H1 (cell line): ENCODE measurements at regions not wholly inside any gene's neighbourhood (a gene's known extent, or its start where the extent isn't known, plus 50 kb on each side); places are given as distances from the start of the nearest gene placed in this dataset.

ENCODE experiments used
- JUN ChIP-seq: IDR thresholded peaks from 2 replicates; pipeline ENCODE4 v1.6.1; 2011; ENCODE audit warnings: low read depth, mild to moderate bottlenecking, improper control_type of control experiment, low read length
- NANOG ChIP-seq: IDR thresholded peaks from 2 replicates; pipeline ENCODE4 v1.6.1; 2011; ENCODE audit warnings: low read length, low read depth, mild to moderate bottlenecking, inconsistent platforms; ENCODE audit not compliant: insufficient read depth, poor library complexity, severe bottlenecking
- TBP ChIP-seq: IDR thresholded peaks from 2 replicates; pipeline ENCODE4 v1.6.1; 2011; ENCODE audit warnings: low read depth, low read length, improper control_type of control experiment
- TF ChIP-seq, protein P1 (sequence below): fragments of 300-600 bp; sonication (generic); IDR thresholded peaks from 2 replicates; pipeline ENCODE4 v1.7.1; 2012; ENCODE audit warnings: low read length, moderate library complexity, mild to moderate bottlenecking, inconsistent platforms; ENCODE audit not compliant: insufficient replicate concordance

DNA sequence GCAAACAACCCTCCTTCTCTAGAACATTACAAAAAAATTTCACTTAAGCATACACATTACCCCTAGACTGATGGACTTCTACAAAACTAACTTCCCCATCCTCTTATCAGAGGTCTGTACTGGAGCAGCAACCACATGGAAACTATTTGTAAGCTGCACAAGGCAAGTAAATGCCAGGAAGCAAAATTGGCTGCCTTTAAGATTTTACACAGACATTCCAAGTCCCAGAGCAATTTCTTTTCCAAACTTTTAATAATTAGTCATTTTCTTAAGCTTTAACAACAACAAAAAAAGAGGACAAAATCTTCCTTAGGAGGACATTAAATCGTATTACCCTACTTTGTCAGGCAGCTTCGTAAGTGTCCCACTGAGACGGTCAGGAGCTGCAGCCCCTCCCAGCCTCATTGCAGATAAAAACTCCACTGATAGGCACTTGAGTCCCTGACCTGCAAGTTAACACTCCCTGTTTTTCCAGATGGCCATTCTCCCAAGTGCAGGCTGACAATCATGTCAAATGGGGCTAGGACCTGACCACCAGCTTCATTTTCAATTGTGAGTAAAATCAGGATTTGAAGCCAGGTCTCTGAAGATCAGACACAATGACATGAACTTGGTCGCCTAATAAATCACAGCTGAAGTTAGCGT is 680.1 kb downstream of the DIAPH3 start (continued):
- TF ChIP-seq, protein P1, sequence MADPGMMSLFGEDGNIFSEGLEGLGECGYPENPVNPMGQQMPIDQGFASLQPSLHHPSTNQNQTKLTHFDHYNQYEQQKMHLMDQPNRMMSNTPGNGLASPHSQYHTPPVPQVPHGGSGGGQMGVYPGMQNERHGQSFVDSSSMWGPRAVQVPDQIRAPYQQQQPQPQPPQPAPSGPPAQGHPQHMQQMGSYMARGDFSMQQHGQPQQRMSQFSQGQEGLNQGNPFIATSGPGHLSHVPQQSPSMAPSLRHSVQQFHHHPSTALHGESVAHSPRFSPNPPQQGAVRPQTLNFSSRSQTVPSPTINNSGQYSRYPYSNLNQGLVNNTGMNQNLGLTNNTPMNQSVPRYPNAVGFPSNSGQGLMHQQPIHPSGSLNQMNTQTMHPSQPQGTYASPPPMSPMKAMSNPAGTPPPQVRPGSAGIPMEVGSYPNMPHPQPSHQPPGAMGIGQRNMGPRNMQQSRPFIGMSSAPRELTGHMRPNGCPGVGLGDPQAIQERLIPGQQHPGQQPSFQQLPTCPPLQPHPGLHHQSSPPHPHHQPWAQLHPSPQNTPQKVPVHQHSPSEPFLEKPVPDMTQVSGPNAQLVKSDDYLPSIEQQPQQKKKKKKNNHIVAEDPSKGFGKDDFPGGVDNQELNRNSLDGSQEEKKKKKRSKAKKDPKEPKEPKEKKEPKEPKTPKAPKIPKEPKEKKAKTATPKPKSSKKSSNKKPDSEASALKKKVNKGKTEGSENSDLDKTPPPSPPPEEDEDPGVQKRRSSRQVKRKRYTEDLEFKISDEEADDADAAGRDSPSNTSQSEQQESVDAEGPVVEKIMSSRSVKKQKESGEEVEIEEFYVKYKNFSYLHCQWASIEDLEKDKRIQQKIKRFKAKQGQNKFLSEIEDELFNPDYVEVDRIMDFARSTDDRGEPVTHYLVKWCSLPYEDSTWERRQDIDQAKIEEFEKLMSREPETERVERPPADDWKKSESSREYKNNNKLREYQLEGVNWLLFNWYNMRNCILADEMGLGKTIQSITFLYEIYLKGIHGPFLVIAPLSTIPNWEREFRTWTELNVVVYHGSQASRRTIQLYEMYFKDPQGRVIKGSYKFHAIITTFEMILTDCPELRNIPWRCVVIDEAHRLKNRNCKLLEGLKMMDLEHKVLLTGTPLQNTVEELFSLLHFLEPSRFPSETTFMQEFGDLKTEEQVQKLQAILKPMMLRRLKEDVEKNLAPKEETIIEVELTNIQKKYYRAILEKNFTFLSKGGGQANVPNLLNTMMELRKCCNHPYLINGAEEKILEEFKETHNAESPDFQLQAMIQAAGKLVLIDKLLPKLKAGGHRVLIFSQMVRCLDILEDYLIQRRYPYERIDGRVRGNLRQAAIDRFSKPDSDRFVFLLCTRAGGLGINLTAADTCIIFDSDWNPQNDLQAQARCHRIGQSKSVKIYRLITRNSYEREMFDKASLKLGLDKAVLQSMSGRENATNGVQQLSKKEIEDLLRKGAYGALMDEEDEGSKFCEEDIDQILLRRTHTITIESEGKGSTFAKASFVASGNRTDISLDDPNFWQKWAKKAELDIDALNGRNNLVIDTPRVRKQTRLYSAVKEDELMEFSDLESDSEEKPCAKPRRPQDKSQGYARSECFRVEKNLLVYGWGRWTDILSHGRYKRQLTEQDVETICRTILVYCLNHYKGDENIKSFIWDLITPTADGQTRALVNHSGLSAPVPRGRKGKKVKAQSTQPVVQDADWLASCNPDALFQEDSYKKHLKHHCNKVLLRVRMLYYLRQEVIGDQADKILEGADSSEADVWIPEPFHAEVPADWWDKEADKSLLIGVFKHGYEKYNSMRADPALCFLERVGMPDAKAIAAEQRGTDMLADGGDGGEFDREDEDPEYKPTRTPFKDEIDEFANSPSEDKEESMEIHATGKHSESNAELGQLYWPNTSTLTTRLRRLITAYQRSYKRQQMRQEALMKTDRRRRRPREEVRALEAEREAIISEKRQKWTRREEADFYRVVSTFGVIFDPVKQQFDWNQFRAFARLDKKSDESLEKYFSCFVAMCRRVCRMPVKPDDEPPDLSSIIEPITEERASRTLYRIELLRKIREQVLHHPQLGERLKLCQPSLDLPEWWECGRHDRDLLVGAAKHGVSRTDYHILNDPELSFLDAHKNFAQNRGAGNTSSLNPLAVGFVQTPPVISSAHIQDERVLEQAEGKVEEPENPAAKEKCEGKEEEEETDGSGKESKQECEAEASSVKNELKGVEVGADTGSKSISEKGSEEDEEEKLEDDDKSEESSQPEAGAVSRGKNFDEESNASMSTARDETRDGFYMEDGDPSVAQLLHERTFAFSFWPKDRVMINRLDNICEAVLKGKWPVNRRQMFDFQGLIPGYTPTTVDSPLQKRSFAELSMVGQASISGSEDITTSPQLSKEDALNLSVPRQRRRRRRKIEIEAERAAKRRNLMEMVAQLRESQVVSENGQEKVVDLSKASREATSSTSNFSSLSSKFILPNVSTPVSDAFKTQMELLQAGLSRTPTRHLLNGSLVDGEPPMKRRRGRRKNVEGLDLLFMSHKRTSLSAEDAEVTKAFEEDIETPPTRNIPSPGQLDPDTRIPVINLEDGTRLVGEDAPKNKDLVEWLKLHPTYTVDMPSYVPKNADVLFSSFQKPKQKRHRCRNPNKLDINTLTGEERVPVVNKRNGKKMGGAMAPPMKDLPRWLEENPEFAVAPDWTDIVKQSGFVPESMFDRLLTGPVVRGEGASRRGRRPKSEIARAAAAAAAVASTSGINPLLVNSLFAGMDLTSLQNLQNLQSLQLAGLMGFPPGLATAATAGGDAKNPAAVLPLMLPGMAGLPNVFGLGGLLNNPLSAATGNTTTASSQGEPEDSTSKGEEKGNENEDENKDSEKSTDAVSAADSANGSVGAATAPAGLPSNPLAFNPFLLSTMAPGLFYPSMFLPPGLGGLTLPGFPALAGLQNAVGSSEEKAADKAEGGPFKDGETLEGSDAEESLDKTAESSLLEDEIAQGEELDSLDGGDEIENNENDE: no peak
- no peak for TF ChIP-seq NANOG
- no peak for TF ChIP-seq TBP
- no peak for TF ChIP-seq JUN
